ENCODE measurements at regions not wholly inside any gene's neighbourhood (a gene's known extent, or its start where the extent isn't known, plus 50 kb on each side); places are given as distances from the start of the nearest gene placed in this dataset.
"Not testable (repeated sequence)": the region's sequence is repeated elsewhere in the genome, so short reads cannot be mapped to it uniquely, and the experiment has no call there.

- not testable (repeated sequence) for DNase-seq (ENCODE audit: low read depth)
Measured at GRCh38 chr20:57812632-57813031, 102.8 kb upstream of the PMEPA1 start.

- DNase-seq (ENCODE audit: low read depth): peak; percentile 44
Measured at GRCh38 chr20:57811374-57812020, 101.7 kb upstream of the PMEPA1 start.

GRCh38 chr20:57810511-57811373 lies 100.9 kb upstream of the PMEPA1 start:
- DNase-seq (ENCODE audit: low read depth): no peak

- no peak for DNase-seq (ENCODE audit: low read depth)
Measured at GRCh38 chr20:57809661-57810172, 99.9 kb upstream of the PMEPA1 start.

GRCh38 chr20:57809149-57809548 lies 99.3 kb upstream of the PMEPA1 start:
- no peak for DNase-seq (ENCODE audit: low read depth)

GRCh38 chr20:57808264-57809070 lies 98.7 kb upstream of the PMEPA1 start:
- DNase-seq (ENCODE audit: low read depth): no peak

- no peak for DNase-seq (ENCODE audit: low read depth)
Measured at GRCh38 chr20:57807401-57808263, 97.8 kb upstream of the PMEPA1 start.

GRCh38 chr20:57806975-57807374 lies 97.2 kb upstream of the PMEPA1 start:
- no peak for DNase-seq (ENCODE audit: low read depth)

GRCh38 chr20:57806476-57806875 lies 96.7 kb upstream of the PMEPA1 start:
- DNase-seq (ENCODE audit: low read depth): no peak

- no peak for DNase-seq (ENCODE audit: low read depth)
Measured at GRCh38 chr20:57805747-57806146, 95.9 kb upstream of the PMEPA1 start.

GRCh38 chr20:57804470-57805250 lies 94.8 kb upstream of the PMEPA1 start:
- DNase-seq (ENCODE audit: low read depth): no peak

- no peak for DNase-seq (ENCODE audit: low read depth)
Measured at GRCh38 chr20:57803508-57804005, 93.7 kb upstream of the PMEPA1 start.

GRCh38 chr20:57802765-57803507 lies 93.1 kb upstream of the PMEPA1 start:
- no peak for DNase-seq (ENCODE audit: low read depth)

GRCh38 chr20:57801581-57801980 lies 91.8 kb upstream of the PMEPA1 start:
- DNase-seq (ENCODE audit: low read depth): no peak

- DNase-seq (ENCODE audit: low read depth): no peak
Measured at GRCh38 chr20:57800791-57801430, 91.1 kb upstream of the PMEPA1 start.

- no peak for DNase-seq (ENCODE audit: low read depth)
Measured at GRCh38 chr20:57797401-57797800, 87.6 kb upstream of the PMEPA1 start.

- no peak for DNase-seq (ENCODE audit: low read depth)
Measured at GRCh38 chr20:57795977-57796560, 86.3 kb upstream of the PMEPA1 start.

GRCh38 chr20:57795342-57795697 lies 85.5 kb upstream of the PMEPA1 start:
- DNase-seq (ENCODE audit: low read depth): peak; percentile 91

Data from myocyte (in vitro differentiated cells).